Erythroblast (primary cell): ENCODE measurements at regions not wholly inside any gene's neighbourhood (a gene's known extent, or its start where the extent isn't known, plus 50 kb on each side); places are given as distances from the start of the nearest gene placed in this dataset.

ENCODE experiments used
- GATA1 ChIP-seq: IDR thresholded peaks from 2 replicates; pipeline ENCODE4 v1.6.1; 2011; ENCODE audit warnings: low read depth, mild to moderate bottlenecking, control low read depth, low read length, moderate library complexity
- POLR2A ChIP-seq: IDR thresholded peaks from 2 replicates; pipeline ENCODE4 v1.6.1; 2011; ENCODE audit warnings: mild to moderate bottlenecking, low read length

DNA sequence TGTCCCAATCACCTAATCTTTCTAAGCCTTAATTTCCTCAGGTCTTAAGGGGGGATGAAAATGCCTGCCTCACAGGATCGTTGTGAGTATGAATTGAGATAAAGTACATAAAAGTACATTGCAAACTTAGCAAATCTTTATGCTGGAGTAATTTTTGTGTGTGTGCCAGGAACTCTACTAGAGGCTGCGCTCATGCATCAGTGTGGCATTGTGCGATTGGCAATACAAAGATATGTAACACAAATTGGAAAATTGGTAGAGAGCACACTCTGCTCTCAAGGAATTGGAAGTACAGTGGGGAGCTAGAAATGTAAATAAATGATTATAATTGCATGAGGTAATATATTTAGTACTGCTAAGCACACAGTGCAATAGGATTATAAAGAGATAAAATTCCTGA is 398.3 kb downstream of the DUSP10 start:
- no peak for TF ChIP-seq POLR2A
- no peak for TF ChIP-seq GATA1
